ENCODE measurements at regions not wholly inside any gene's neighbourhood (a gene's known extent, or its start where the extent isn't known, plus 50 kb on each side); places are given as distances from the start of the nearest gene placed in this dataset.

GRCh38 chr6:22071270-22072041 lies 225.4 kb downstream of the PRL start:
- no peak for DNase-seq (ENCODE audit: low spot score)
- TF ChIP-seq, protein P1, sequence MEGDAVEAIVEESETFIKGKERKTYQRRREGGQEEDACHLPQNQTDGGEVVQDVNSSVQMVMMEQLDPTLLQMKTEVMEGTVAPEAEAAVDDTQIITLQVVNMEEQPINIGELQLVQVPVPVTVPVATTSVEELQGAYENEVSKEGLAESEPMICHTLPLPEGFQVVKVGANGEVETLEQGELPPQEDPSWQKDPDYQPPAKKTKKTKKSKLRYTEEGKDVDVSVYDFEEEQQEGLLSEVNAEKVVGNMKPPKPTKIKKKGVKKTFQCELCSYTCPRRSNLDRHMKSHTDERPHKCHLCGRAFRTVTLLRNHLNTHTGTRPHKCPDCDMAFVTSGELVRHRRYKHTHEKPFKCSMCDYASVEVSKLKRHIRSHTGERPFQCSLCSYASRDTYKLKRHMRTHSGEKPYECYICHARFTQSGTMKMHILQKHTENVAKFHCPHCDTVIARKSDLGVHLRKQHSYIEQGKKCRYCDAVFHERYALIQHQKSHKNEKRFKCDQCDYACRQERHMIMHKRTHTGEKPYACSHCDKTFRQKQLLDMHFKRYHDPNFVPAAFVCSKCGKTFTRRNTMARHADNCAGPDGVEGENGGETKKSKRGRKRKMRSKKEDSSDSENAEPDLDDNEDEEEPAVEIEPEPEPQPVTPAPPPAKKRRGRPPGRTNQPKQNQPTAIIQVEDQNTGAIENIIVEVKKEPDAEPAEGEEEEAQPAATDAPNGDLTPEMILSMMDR (IDR thresholded peaks at IDR 0.05; ENCODE audit: extremely low read depth, missing control alignments): no peak

GRCh38 chr6:22072949-22073348 lies 223.9 kb downstream of the PRL start:
- no peak for DNase-seq (ENCODE audit: low spot score)
- TF ChIP-seq, protein P1 (IDR thresholded peaks at IDR 0.05; ENCODE audit: extremely low read depth, missing control alignments): no peak

GRCh38 chr6:22073516-22074198 lies 223.2 kb downstream of the PRL start:
- TF ChIP-seq, protein P1 (IDR thresholded peaks at IDR 0.05; ENCODE audit: extremely low read depth, missing control alignments): no peak
- DNase-seq (ENCODE audit: low spot score): no peak

DNA sequence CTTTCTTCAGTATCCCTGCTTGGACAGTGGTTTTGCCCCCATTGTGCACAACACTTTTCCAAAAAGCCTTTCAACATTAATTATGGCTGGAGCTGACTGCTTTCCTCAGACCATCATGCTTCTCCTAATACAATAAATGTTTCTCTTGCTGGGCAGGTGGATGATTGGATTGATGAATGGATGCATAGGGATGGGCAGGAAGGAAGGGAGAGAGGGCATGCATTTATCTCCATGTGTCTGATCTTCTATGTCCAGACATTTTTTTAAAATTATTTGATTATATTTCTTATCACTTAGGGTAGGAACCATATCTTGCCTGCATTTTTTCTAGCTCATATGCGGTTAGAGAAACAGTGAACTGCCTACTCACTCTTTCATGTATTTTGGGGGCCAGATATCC lies 218.5 kb downstream of the PRL start:
- TF ChIP-seq, protein P1 (IDR thresholded peaks at IDR 0.05; ENCODE audit: extremely low read depth, missing control alignments): no peak
- DNase-seq (ENCODE audit: low spot score): no peak

- TF ChIP-seq, protein P1 (IDR thresholded peaks at IDR 0.05; ENCODE audit: extremely low read depth, missing control alignments): no peak
- no peak for DNase-seq (ENCODE audit: low spot score)
Measured at GRCh38 chr6:22078802-22079545, 217.9 kb downstream of the PRL start.

DNA sequence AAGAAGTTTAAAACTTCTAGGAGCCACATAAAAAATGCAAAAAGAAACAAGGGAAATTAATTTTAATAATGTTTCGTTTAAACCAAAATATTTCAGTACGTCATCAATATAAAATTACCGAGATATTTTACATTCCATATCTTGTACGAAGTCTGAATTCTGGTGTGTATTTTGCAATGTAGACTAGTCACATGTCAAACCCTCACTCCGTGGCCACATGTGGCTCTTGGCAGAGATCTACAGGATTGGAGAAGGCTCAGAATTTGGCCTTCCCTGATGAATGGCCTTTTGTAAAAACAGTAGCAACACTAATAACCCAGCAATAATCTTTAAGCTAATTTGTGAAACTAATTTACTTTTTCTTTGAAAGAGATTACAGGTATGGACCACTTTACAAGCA lies 217.1 kb downstream of the PRL start:
- DNase-seq (ENCODE audit: low spot score): no peak
- TF ChIP-seq, protein P1 (IDR thresholded peaks at IDR 0.05; ENCODE audit: extremely low read depth, missing control alignments): no peak

DNA sequence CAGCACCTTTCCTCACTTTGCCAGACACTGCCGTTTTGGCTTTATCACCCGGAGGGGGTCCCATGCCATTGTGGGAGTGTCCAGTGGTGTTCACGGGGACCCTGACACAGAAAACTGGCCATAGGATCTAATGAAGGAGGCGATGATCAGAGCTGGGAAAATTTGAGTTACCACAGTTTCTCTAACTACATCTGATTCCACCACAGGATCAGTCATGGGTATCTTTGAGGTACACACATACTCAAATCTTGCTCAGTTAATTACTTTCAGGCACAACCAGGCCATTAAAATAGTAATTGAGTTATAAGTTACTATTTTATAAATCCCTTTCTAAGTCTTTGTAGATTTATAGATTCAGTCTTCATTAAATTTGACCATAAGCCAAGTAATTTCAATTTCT lies 215.1 kb downstream of the PRL start:
- DNase-seq (ENCODE audit: low spot score): peak; percentile 17
- TF ChIP-seq, protein P1 (IDR thresholded peaks at IDR 0.05; ENCODE audit: extremely low read depth, missing control alignments): no peak
